ENCODE measurements at regions not wholly inside any gene's neighbourhood (a gene's known extent, or its start where the extent isn't known, plus 50 kb on each side); places are given as distances from the start of the nearest gene placed in this dataset.
"Not testable (repeated sequence)": the region's sequence is repeated elsewhere in the genome, so short reads cannot be mapped to it uniquely, and the experiment has no call there.

GRCh38 chr3:18987070-18987469 is 161.2 kb upstream of the KCNH8 start:
- no peak overlapping the region for H3K4me3 Mint-ChIP-seq
- ATAC-seq (ENCODE audit: poor library complexity), result no peak
- no peaks in the 10 kb centered on the region for H3K36me3 Mint-ChIP-seq (ENCODE audit: low read depth)

GRCh38 chr3:18982920-18983319 is 165.4 kb upstream of the KCNH8 start:
- Histone ChIP-seq H3K4me1 (ENCODE audit: insufficient read depth, low read length) (no peaks in the 10 kb centered on the region), H3K27me3 (ENCODE audit: control insufficient read depth in 1 of 2, insufficient read depth in 2 of 2, low read length in 2 of 2) (no peaks in the 10 kb centered on the region), H3K9me3 (ENCODE audit: control insufficient read depth in 1 of 2, insufficient read depth in 1 of 2, low read length in 2 of 2) (no peaks in the 10 kb centered on the region), H3K4me3 (ENCODE audit: low read length) (no peak overlapping the region), H3K36me3 (ENCODE audit: insufficient read depth, low read length) (no peaks in the 10 kb centered on the region), H3K27ac (ENCODE audit: low read depth in 1 of 2, low read length in 2 of 2) (no peak overlapping the region)
- Mint-ChIP-seq H3K27ac (no peak overlapping the region), H3K9me3 (peaks cover 4% of the 10 kb centered on the region), H3K4me3 (no peak overlapping the region), H3K4me1 (ENCODE audit: low read depth) (peaks cover 2% of the 10 kb centered on the region), H3K36me3 (ENCODE audit: low read depth) (no peaks in the 10 kb centered on the region), H3K27me3 (peaks cover 5% of the 10 kb centered on the region)
- ATAC-seq (ENCODE audit: poor library complexity), result no peak
- no peak for DNase-seq
- TF ChIP-seq, protein P1, sequence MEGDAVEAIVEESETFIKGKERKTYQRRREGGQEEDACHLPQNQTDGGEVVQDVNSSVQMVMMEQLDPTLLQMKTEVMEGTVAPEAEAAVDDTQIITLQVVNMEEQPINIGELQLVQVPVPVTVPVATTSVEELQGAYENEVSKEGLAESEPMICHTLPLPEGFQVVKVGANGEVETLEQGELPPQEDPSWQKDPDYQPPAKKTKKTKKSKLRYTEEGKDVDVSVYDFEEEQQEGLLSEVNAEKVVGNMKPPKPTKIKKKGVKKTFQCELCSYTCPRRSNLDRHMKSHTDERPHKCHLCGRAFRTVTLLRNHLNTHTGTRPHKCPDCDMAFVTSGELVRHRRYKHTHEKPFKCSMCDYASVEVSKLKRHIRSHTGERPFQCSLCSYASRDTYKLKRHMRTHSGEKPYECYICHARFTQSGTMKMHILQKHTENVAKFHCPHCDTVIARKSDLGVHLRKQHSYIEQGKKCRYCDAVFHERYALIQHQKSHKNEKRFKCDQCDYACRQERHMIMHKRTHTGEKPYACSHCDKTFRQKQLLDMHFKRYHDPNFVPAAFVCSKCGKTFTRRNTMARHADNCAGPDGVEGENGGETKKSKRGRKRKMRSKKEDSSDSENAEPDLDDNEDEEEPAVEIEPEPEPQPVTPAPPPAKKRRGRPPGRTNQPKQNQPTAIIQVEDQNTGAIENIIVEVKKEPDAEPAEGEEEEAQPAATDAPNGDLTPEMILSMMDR (IDR thresholded peaks at IDR 0.05), result no peak
- ChIA-PET POLR2A (interaction anchor here (0.6 kb wide), 1 partner anchor 12 kb away, joined by 3 read pairs; no protein-coding TSS in a partner anchor), CTCF (no interaction called here)
- intact Hi-C loops (cut with DNase I, micrococcal nuclease), result loop anchor here (10.0 kb wide), 4 partner anchors 138 to 1338 kb away; no protein-coding TSS in a partner anchor

More at GRCh38 chr3:18987070-18987469, 161.2 kb upstream of the KCNH8 start:
- intact Hi-C loops (cut with DNase I, micrococcal nuclease), result loop anchor here (5.0 to 10.0 kb wide), 10 partner anchors 140 to 1555 kb away; no protein-coding TSS in a partner anchor
- Mint-ChIP-seq H3K4me1 (ENCODE audit: low read depth) (peaks cover 27% of the 10 kb centered on the region), H3K9me3 (peaks cover 2% of the 10 kb centered on the region), H3K27ac (no peak overlapping the region), H3K27me3 (peaks cover 28% of the 10 kb centered on the region)
- CTCF ChIA-PET, result no interaction called here
- no peak for DNase-seq
- H3K9me3 ChIP-seq (ENCODE audit: control insufficient read depth in 1 of 2, insufficient read depth in 1 of 2, low read length in 2 of 2), result no peaks in the 10 kb centered on the region
- H3K36me3 ChIP-seq (ENCODE audit: insufficient read depth, low read length), result no peaks in the 10 kb centered on the region
- H3K27ac ChIP-seq (ENCODE audit: low read depth in 1 of 2, low read length in 2 of 2), result no peak overlapping the region
- TF ChIP-seq, protein P1 (IDR thresholded peaks at IDR 0.05), result no peak
- H3K4me3 ChIP-seq (ENCODE audit: low read length), result no peak overlapping the region
- H3K4me1 ChIP-seq (ENCODE audit: insufficient read depth, low read length), result no peaks in the 10 kb centered on the region
- POLR2A ChIA-PET, result no interaction called here
- H3K27me3 ChIP-seq (ENCODE audit: control insufficient read depth in 1 of 2, insufficient read depth in 2 of 2, low read length in 2 of 2), result peaks cover 3 to 21% of the 10 kb centered on the region in 2 experiments

- H3K27ac ChIP-seq (ENCODE audit: low read depth in 1 of 2, low read length in 2 of 2); H3K9me3 Mint-ChIP-seq; H3K4me1 Mint-ChIP-seq (ENCODE audit: low read depth); H3K27me3 ChIP-seq (ENCODE audit: control insufficient read depth in 1 of 2, insufficient read depth in 2 of 2, low read length in 2 of 2); H3K4me3 Mint-ChIP-seq; ATAC-seq (ENCODE audit: poor library complexity); H3K36me3 Mint-ChIP-seq (ENCODE audit: low read depth); H3K4me1 ChIP-seq (ENCODE audit: insufficient read depth, low read length); H3K27ac Mint-ChIP-seq; intact Hi-C loops (cut with DNase I, micrococcal nuclease); H3K36me3 ChIP-seq (ENCODE audit: insufficient read depth, low read length); CTCF ChIA-PET; H3K27me3 Mint-ChIP-seq; H3K4me3 ChIP-seq (ENCODE audit: low read length); DNase-seq; POLR2A ChIA-PET; H3K9me3 ChIP-seq (ENCODE audit: control insufficient read depth in 1 of 2, insufficient read depth in 1 of 2, low read length in 2 of 2): not testable (repeated sequence)
These were observed 172.2 kb upstream of the KCNH8 start for GRCh38 chr3:18976102-18976501.

- ATAC-seq (ENCODE audit: poor library complexity) (no peak), DNase-seq (no peak)
- Histone ChIP-seq H3K9me3 (ENCODE audit: control insufficient read depth in 1 of 2, insufficient read depth in 1 of 2, low read length in 2 of 2) (no peaks in the 10 kb centered on the region), H3K4me3 (ENCODE audit: low read length) (no peak overlapping the region), H3K27me3 (ENCODE audit: control insufficient read depth in 1 of 2, insufficient read depth in 2 of 2, low read length in 2 of 2) (no peaks in the 10 kb centered on the region), H3K27ac (ENCODE audit: low read depth in 1 of 2, low read length in 2 of 2) (no peak overlapping the region), H3K4me1 (ENCODE audit: insufficient read depth, low read length) (no peaks in the 10 kb centered on the region), H3K36me3 (ENCODE audit: insufficient read depth, low read length) (no peaks in the 10 kb centered on the region)
- Mint-ChIP-seq H3K27me3 (peaks cover 6% of the 10 kb centered on the region), H3K36me3 (ENCODE audit: low read depth) (no peaks in the 10 kb centered on the region), H3K4me1 (ENCODE audit: low read depth) (no peaks in the 10 kb centered on the region), H3K27ac (no peak overlapping the region), H3K9me3 (peaks cover 4% of the 10 kb centered on the region), H3K4me3 (no peak overlapping the region)
- POLR2A ChIA-PET, result no interaction called here
- intact Hi-C loops (cut with DNase I, micrococcal nuclease), result no loop called here
- CTCF ChIA-PET, result no interaction called here
- TF ChIP-seq, protein P1 (IDR thresholded peaks at IDR 0.05), result no peak
These were observed 180.2 kb upstream of the KCNH8 start for GRCh38 chr3:18968120-18968519.

All from CD4-positive, alpha-beta T cell (primary cell).